ENCODE measurements at regions not wholly inside any gene's neighbourhood (a gene's known extent, or its start where the extent isn't known, plus 50 kb on each side); places are given as distances from the start of the nearest gene placed in this dataset.

DNA sequence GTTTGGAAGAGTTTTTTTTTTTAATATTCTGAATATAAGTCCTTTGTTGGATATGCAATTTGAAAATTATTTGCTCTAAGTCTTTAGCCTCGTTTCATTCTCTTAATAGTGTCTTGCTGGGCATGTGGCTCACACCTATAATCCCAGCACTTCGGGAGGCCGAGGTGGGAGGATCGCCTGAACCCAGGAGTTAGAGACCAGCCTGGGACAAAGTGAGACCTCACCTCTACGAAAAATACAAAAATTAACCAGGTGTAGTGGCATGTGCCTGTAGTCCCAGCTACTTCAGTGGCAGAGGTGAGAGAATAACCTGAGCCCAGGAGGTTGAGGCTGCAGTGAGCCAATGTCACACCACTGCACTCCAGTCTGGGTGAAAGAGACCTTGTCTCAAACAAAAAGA, 87.3 kb upstream of the UBAC2 start:
- Mint-ChIP-seq H3K27me3 (ENCODE audit: unreplicated experiment) (peaks cover 4% of the 10 kb centered on the region), H3K4me3 (ENCODE audit: unreplicated experiment) (no peak overlapping the region), H3K9me3 (ENCODE audit: unreplicated experiment) (peaks cover 5% of the 10 kb centered on the region), H3K4me1 (ENCODE audit: unreplicated experiment) (no peaks in the 10 kb centered on the region), H3K27ac (ENCODE audit: unreplicated experiment) (no peak overlapping the region), H3K36me3 (ENCODE audit: unreplicated experiment) (no peaks in the 10 kb centered on the region)
- peak; percentile 59 for DNase-seq (ENCODE audit: extremely low spot score, unreplicated experiment)
- TF ChIP-seq CTCF (IDR thresholded peaks at IDR 0.05): no peak

DNA sequence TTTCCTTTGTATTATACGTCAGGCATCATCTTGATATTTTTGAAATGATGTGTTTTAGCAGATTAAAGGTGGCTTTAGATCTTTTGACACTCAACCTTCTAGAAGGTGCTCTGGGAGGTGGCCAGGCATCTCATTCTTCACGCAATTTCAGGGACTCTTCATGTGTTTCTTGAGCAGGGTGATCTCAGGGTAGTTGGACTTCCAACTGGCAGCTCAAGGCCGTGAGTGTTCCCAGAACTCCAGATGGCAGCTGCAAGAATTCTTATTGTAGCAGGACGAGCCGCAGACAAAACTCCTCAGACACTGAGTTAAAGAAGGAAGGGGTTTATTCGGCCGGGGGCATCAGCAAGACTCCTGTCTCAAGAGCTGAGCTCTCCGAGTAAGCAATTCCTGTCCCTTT, 82.5 kb upstream of the UBAC2 start:
- H3K27me3 Mint-ChIP-seq (ENCODE audit: unreplicated experiment): peaks cover 5% of the 10 kb centered on the region
- H3K4me1 Mint-ChIP-seq (ENCODE audit: unreplicated experiment): peaks cover 6% of the 10 kb centered on the region
- H3K27ac Mint-ChIP-seq (ENCODE audit: unreplicated experiment): no peak overlapping the region
- no peak for TF ChIP-seq CTCF (IDR thresholded peaks at IDR 0.05)
- no peak for DNase-seq (ENCODE audit: extremely low spot score, unreplicated experiment)
- H3K36me3 Mint-ChIP-seq (ENCODE audit: unreplicated experiment): no peaks in the 10 kb centered on the region
- no peak overlapping the region for H3K4me3 Mint-ChIP-seq (ENCODE audit: unreplicated experiment)
- H3K9me3 Mint-ChIP-seq (ENCODE audit: unreplicated experiment): peaks cover 3% of the 10 kb centered on the region

GRCh38 chr13:99119656-99120055, 81.0 kb upstream of the UBAC2 start:
- Mint-ChIP-seq H3K27ac (ENCODE audit: unreplicated experiment) (no peak overlapping the region), H3K4me3 (ENCODE audit: unreplicated experiment) (no peak overlapping the region), H3K4me1 (ENCODE audit: unreplicated experiment) (peaks cover 13% of the 10 kb centered on the region), H3K36me3 (ENCODE audit: unreplicated experiment) (no peaks in the 10 kb centered on the region), H3K27me3 (ENCODE audit: unreplicated experiment) (peaks cover 4% of the 10 kb centered on the region), H3K9me3 (ENCODE audit: unreplicated experiment) (peaks cover 3% of the 10 kb centered on the region)
- peak; percentile 23 for DNase-seq (ENCODE audit: extremely low spot score, unreplicated experiment)
- TF ChIP-seq CTCF (IDR thresholded peaks at IDR 0.05): no peak

DNA sequence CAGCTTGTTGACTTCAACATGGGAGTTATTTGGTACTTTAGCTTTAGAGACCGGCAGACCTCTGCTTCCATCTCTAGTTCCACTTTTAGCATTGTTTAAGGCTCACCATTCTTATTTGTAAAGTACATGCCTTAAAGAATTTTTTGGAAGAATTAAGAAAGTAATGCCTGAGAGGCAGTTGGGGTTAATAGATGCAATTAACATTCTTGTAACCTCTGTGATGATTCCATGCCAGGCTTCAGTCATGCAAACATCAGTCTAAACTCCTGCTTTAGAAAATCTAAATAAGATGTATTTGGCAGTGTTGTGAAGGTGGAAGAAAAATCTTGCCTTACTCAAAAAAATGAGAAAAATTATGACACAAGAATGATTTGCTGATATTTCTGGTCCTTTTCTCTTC, 79.9 kb upstream of the UBAC2 start:
- H3K36me3 Mint-ChIP-seq (ENCODE audit: unreplicated experiment): no peaks in the 10 kb centered on the region
- peaks cover 23% of the 10 kb centered on the region for H3K4me1 Mint-ChIP-seq (ENCODE audit: unreplicated experiment)
- H3K27me3 Mint-ChIP-seq (ENCODE audit: unreplicated experiment): peaks cover 3% of the 10 kb centered on the region
- no peak for TF ChIP-seq CTCF (IDR thresholded peaks at IDR 0.05)
- peaks cover 3% of the 10 kb centered on the region for H3K9me3 Mint-ChIP-seq (ENCODE audit: unreplicated experiment)
- DNase-seq (ENCODE audit: extremely low spot score, unreplicated experiment): no peak
- no peak overlapping the region for H3K27ac Mint-ChIP-seq (ENCODE audit: unreplicated experiment)
- H3K4me3 Mint-ChIP-seq (ENCODE audit: unreplicated experiment): no peak overlapping the region

DNA sequence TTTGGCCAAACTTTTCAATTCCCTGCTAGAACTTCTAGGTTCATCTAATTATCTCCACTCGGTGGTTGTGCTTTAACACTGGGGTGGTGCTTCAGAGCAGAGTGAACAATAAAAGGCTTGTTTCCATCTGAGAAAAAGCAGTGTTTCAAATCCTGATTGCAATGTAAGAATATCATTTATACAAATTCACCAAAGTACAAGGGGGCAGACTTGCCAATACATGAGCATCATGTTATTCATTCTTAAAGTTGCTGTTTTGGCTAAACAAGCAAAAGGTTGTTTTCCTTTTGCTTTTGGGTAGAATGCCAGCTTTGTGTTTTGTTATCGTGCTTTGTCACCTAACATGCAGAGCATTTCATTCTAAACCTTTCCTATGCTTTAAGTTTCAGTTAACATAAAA, 78.5 kb upstream of the UBAC2 start:
- Mint-ChIP-seq H3K27ac (ENCODE audit: unreplicated experiment) (no peak overlapping the region), H3K36me3 (ENCODE audit: unreplicated experiment) (no peaks in the 10 kb centered on the region), H3K9me3 (ENCODE audit: unreplicated experiment) (peaks cover 3% of the 10 kb centered on the region), H3K4me3 (ENCODE audit: unreplicated experiment) (no peak overlapping the region), H3K4me1 (ENCODE audit: unreplicated experiment) (peaks cover 23% of the 10 kb centered on the region), H3K27me3 (ENCODE audit: unreplicated experiment) (peaks cover 3% of the 10 kb centered on the region)
- no peak for TF ChIP-seq CTCF (IDR thresholded peaks at IDR 0.05)
- DNase-seq (ENCODE audit: extremely low spot score, unreplicated experiment): no peak

Data from osteocyte (in vitro differentiated cells).